ENCODE measurements at regions not wholly inside any gene's neighbourhood (a gene's known extent, or its start where the extent isn't known, plus 50 kb on each side); places are given as distances from the start of the nearest gene placed in this dataset.

DNA sequence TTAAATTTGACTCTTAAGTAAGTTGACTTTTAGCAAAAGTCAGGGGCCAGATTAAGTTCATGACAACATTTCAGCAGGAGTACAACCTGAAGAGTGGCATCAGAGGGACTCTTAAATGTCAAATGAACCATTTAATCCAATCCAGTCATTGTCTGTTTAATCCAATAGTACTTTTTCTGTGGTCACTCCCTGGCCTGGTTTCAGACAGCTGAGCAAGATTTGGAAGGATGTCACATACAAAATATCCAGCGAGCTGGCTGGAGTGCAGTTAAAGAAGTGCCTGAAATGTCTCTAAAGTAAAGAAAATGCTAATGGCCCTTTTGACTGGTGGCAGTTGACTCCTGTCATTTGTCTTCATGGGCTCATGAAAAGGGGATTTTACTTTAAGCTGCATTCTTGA is 1082.1 kb downstream of the AACS start:
- TF ChIP-seq, protein P1, sequence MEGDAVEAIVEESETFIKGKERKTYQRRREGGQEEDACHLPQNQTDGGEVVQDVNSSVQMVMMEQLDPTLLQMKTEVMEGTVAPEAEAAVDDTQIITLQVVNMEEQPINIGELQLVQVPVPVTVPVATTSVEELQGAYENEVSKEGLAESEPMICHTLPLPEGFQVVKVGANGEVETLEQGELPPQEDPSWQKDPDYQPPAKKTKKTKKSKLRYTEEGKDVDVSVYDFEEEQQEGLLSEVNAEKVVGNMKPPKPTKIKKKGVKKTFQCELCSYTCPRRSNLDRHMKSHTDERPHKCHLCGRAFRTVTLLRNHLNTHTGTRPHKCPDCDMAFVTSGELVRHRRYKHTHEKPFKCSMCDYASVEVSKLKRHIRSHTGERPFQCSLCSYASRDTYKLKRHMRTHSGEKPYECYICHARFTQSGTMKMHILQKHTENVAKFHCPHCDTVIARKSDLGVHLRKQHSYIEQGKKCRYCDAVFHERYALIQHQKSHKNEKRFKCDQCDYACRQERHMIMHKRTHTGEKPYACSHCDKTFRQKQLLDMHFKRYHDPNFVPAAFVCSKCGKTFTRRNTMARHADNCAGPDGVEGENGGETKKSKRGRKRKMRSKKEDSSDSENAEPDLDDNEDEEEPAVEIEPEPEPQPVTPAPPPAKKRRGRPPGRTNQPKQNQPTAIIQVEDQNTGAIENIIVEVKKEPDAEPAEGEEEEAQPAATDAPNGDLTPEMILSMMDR (conservative IDR thresholded peaks at IDR 0.05 in 1 of 2, IDR thresholded peaks at IDR 0.05 in 1 of 2; ENCODE audit: extremely low read depth in 1 of 2, insufficient read depth in 1 of 2, low read depth in 1 of 2, low read length in 2 of 2), result no peak
- no peak for TF ChIP-seq EZH2 (IDR thresholded peaks at IDR 0.05; ENCODE audit: borderline replicate concordance, low read length)

All from mammary epithelial cell (primary cell).